ENCODE measurements at regions not wholly inside any gene's neighbourhood (a gene's known extent, or its start where the extent isn't known, plus 50 kb on each side); places are given as distances from the start of the nearest gene placed in this dataset.

- BruUV-seq (replicated peaks): no TSS peak
- ChIA-PET CTCF (no interaction called here), POLR2A (ENCODE audit: unreplicated experiment) (no interaction called here)
- intact Hi-C loops (cut with micrococcal nuclease; ENCODE audit: unreplicated experiment): no loop called here
- no peaks in the 10 kb centered on the region for H3K4me1 ChIP-seq (replicated peaks; ENCODE audit: insufficient read depth)
- H3K4me3 ChIP-seq: no peak overlapping the region
- no peaks in the 10 kb centered on the region for H3K9me2 ChIP-seq (ENCODE audit: insufficient read depth)
- no peak overlapping the region for H2AFZ ChIP-seq
- H3K4me2 ChIP-seq: no peak overlapping the region
- TF ChIP-seq CTCF (conservative IDR thresholded peaks at IDR 0.05): no peak
- no peak for TF ChIP-seq EZH2 (IDR thresholded peaks at IDR 0.05; ENCODE audit: low read depth)
- H3F3A ChIP-seq (ENCODE audit: insufficient read depth, low read depth): no peaks in the 10 kb centered on the region
- H3K9me3 ChIP-seq (ENCODE audit: insufficient read depth, low read depth): no peaks in the 10 kb centered on the region
- no peaks in the 10 kb centered on the region for H3K79me2 ChIP-seq (ENCODE audit: low read depth)
- no peak for DNase-seq
- H3K27ac ChIP-seq: no peak overlapping the region
- no peaks in the 10 kb centered on the region for H4K20me1 ChIP-seq (ENCODE audit: insufficient read depth)
- H3K36me3 ChIP-seq (ENCODE audit: low read depth): no peaks in the 10 kb centered on the region
- H3K27me3 ChIP-seq (ENCODE audit: insufficient read depth, low read depth): no peaks in the 10 kb centered on the region
Measured at GRCh38 chr5:118647587-118647986, 340.8 kb downstream of the DTWD2 start.

- Histone ChIP-seq H3F3A (ENCODE audit: insufficient read depth, low read depth) (no peaks in the 10 kb centered on the region), H4K20me1 (ENCODE audit: insufficient read depth) (no peaks in the 10 kb centered on the region), H3K36me3 (ENCODE audit: low read depth) (no peaks in the 10 kb centered on the region), H3K4me2 (no peak overlapping the region), H3K79me2 (ENCODE audit: low read depth) (no peaks in the 10 kb centered on the region), H3K4me3 (no peak overlapping the region), H3K9me2 (ENCODE audit: insufficient read depth) (no peaks in the 10 kb centered on the region), H3K4me1 (replicated peaks; ENCODE audit: insufficient read depth) (no peaks in the 10 kb centered on the region), H2AFZ (no peak overlapping the region), H3K27ac (no peak overlapping the region), H3K9me3 (ENCODE audit: insufficient read depth, low read depth) (no peaks in the 10 kb centered on the region), H3K27me3 (ENCODE audit: insufficient read depth, low read depth) (no peaks in the 10 kb centered on the region)
- intact Hi-C loops (cut with micrococcal nuclease; ENCODE audit: unreplicated experiment): no loop called here
- no TSS peak for BruUV-seq (replicated peaks)
- ChIA-PET CTCF (no interaction called here), POLR2A (ENCODE audit: unreplicated experiment) (no interaction called here)
- TF ChIP-seq CTCF (conservative IDR thresholded peaks at IDR 0.05): no peak
- TF ChIP-seq EZH2 (IDR thresholded peaks at IDR 0.05; ENCODE audit: low read depth): no peak
- DNase-seq: no peak
Measured at GRCh38 chr5:118646917-118647316, 341.4 kb downstream of the DTWD2 start.

- no TSS peak for BruUV-seq (replicated peaks)
- Histone ChIP-seq H3F3A (ENCODE audit: insufficient read depth, low read depth) (no peaks in the 10 kb centered on the region), H3K27ac (no peak overlapping the region), H3K9me2 (ENCODE audit: insufficient read depth) (no peaks in the 10 kb centered on the region), H4K20me1 (ENCODE audit: insufficient read depth) (no peaks in the 10 kb centered on the region), H3K79me2 (ENCODE audit: low read depth) (no peaks in the 10 kb centered on the region), H3K36me3 (ENCODE audit: low read depth) (no peaks in the 10 kb centered on the region), H3K27me3 (ENCODE audit: insufficient read depth, low read depth) (no peaks in the 10 kb centered on the region), H3K4me3 (no peak overlapping the region), H3K4me2 (no peak overlapping the region), H2AFZ (no peak overlapping the region; the same call in 1 of the 2 replicates), H3K9me3 (ENCODE audit: insufficient read depth, low read depth) (no peaks in the 10 kb centered on the region), H3K4me1 (replicated peaks; ENCODE audit: insufficient read depth) (no peaks in the 10 kb centered on the region)
- no peak for DNase-seq
- POLR2A ChIA-PET (ENCODE audit: unreplicated experiment): no interaction called here
- CTCF ChIA-PET: no interaction called here
- TF ChIP-seq CTCF (conservative IDR thresholded peaks at IDR 0.05): no peak
- no peak for TF ChIP-seq EZH2 (IDR thresholded peaks at IDR 0.05; ENCODE audit: low read depth)
- intact Hi-C loops (cut with micrococcal nuclease; ENCODE audit: unreplicated experiment): no loop called here
Measured at GRCh38 chr5:118637947-118638670, 350.2 kb downstream of the DTWD2 start.
